Endodermal cell (in vitro differentiated cells): ENCODE measurements at regions not wholly inside any gene's neighbourhood (a gene's known extent, or its start where the extent isn't known, plus 50 kb on each side); places are given as distances from the start of the nearest gene placed in this dataset.

Experiments used
- DNase-seq: peaks from one replicate; pipeline ENCODE4 v3.0.0-alpha.2; 2017
- H3K27ac ChIP-seq: 2 replicates; pipeline ENCODE4 v1.5.1; 2013; ENCODE audit warnings: mild to moderate bottlenecking, low read depth, low read length, moderate library complexity
- H3K27me3 ChIP-seq: 2 replicates; pipeline ENCODE4 v1.6.1; 2013; ENCODE audit warnings: mild to moderate bottlenecking, low read length, moderate library complexity; ENCODE audit not compliant: insufficient read depth, control insufficient read depth, poor library complexity, severe bottlenecking
- H3K36me3 ChIP-seq: 2 replicates; pipeline ENCODE4 v1.7.0; 2013; ENCODE audit warnings: mild to moderate bottlenecking, low read length, moderate library complexity; ENCODE audit not compliant: control insufficient read depth, insufficient read depth
- H3K4me1 ChIP-seq: one replicate; pipeline ENCODE4 v1.7.0; 2013; ENCODE audit warnings: low read length; ENCODE audit not compliant: control insufficient read depth, insufficient read depth
- H3K4me3 ChIP-seq: 2 replicates; pipeline ENCODE4 v1.5.1; 2013; ENCODE audit warnings: mild to moderate bottlenecking, low read length, moderate library complexity
- H3K9ac ChIP-seq: 2 replicates; pipeline ENCODE4 v1.6.1; 2013; ENCODE audit warnings: mild to moderate bottlenecking, low read length, moderate library complexity; ENCODE audit not compliant: poor library complexity, severe bottlenecking; ENCODE audit errors: extremely low read depth
- H3K9me3 ChIP-seq: 2 replicates; pipeline ENCODE4 v1.6.1; 2013; ENCODE audit warnings: mild to moderate bottlenecking, low read length, moderate library complexity; ENCODE audit not compliant: control insufficient read depth
- H3K27ac Mint-ChIP-seq: 2 replicates; pipeline ENCODE4 v1.8.0; 2020; ENCODE audit warnings: mixed read lengths
- H3K27me3 Mint-ChIP-seq: 2 replicates; pipeline ENCODE4 v1.8.0; 2021; ENCODE audit warnings: mild to moderate bottlenecking, mixed read lengths; ENCODE audit not compliant: insufficient read depth
- H3K36me3 Mint-ChIP-seq: 2 replicates; pipeline ENCODE4 v1.8.0; 2020; ENCODE audit warnings: low read depth, mixed read lengths
- H3K4me1 Mint-ChIP-seq: 2 replicates; pipeline ENCODE4 v1.8.0; 2020; ENCODE audit warnings: mixed read lengths
- H3K4me3 Mint-ChIP-seq: 2 replicates; pipeline ENCODE4 v1.8.0; 2020; ENCODE audit warnings: mild to moderate bottlenecking, moderate library complexity, mixed read lengths
- H3K9me3 Mint-ChIP-seq: 2 replicates; pipeline ENCODE4 v1.8.0; 2020; ENCODE audit warnings: mild to moderate bottlenecking, mixed read lengths
- WGBS, 2 experiments: methylation state at CpG; one replicate each; pipeline versions ENCODE4 v1.1.5 to v1.1.7; 2013; ENCODE audit warnings: missing lambda C conversion rate in 2 of 2, mixed read lengths in 1 of 2; ENCODE audit not compliant: insufficient coverage in 1 of 2, insufficient read length in 1 of 2; 5-methylcytosine and 5-hydroxymethylcytosine counted together
- TF ChIP-seq, protein P1 (sequence below): fragments of 200-600 bp; sonication (generic); conservative IDR thresholded peaks from 2 replicates; pipeline ENCODE4 v1.5.0; 2021; ENCODE audit warnings: antibody characterized with exemption, mild to moderate bottlenecking

DNA sequence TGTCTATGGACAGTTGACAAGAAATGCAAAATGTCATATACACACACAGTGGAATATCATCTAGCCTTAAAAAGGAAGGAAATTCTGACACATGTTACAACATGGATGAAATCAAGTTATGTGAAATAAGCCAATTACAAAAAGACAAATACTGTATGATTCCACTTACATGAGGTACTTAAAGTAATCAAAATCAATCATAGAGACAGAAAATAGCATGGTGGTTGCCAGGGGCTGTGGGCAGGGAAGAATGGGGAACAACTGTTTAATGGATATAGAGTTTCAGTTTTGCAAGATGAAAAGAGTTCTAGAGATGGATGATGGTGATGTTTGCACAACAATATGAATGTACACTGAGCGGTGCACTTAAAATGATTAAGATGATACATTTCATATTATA lies 613.8 kb upstream of the ZNF385D start:
- H3K4me1 Mint-ChIP-seq, result no peaks in the 10 kb centered on the region
- no peaks in the 10 kb centered on the region for H3K36me3 Mint-ChIP-seq
- no peak overlapping the region for H3K9ac ChIP-seq
- WGBS, 2 experiments, result no CpG with 5 or more reads among the region's 1 CpG
- no peak overlapping the region for H3K27ac ChIP-seq
- no peak overlapping the region for H3K27ac Mint-ChIP-seq
- H3K27me3 ChIP-seq, result peaks cover under 1% of the 10 kb centered on the region
- TF ChIP-seq, protein P1, sequence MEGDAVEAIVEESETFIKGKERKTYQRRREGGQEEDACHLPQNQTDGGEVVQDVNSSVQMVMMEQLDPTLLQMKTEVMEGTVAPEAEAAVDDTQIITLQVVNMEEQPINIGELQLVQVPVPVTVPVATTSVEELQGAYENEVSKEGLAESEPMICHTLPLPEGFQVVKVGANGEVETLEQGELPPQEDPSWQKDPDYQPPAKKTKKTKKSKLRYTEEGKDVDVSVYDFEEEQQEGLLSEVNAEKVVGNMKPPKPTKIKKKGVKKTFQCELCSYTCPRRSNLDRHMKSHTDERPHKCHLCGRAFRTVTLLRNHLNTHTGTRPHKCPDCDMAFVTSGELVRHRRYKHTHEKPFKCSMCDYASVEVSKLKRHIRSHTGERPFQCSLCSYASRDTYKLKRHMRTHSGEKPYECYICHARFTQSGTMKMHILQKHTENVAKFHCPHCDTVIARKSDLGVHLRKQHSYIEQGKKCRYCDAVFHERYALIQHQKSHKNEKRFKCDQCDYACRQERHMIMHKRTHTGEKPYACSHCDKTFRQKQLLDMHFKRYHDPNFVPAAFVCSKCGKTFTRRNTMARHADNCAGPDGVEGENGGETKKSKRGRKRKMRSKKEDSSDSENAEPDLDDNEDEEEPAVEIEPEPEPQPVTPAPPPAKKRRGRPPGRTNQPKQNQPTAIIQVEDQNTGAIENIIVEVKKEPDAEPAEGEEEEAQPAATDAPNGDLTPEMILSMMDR, result no peak
- H3K27me3 Mint-ChIP-seq, result peaks cover 5% of the 10 kb centered on the region
- no peak overlapping the region for H3K4me3 ChIP-seq
- H3K4me3 Mint-ChIP-seq, result no peak overlapping the region
- no peaks in the 10 kb centered on the region for H3K9me3 Mint-ChIP-seq
- H3K36me3 ChIP-seq, result no peaks in the 10 kb centered on the region
- H3K9me3 ChIP-seq, result no peaks in the 10 kb centered on the region
- no peaks in the 10 kb centered on the region for H3K4me1 ChIP-seq
- no peak for DNase-seq

DNA sequence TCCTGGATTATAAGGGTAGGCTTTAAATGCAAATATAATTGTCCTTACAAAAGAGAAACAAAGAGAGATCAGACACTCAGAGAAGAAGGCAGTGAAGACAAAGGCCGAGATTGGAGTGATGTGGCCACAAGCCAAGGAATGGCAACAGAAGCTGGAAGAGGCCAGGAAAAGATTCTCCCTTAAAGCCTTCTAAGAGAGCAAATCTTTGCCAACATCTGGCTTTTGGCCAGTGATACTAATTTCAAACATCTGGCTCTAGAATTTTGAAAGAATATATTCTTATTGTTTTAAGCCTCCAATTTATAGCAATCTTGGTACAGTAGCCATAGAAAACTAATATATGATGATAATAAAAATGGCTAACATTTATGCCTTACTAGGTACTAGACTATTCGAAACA lies 615.8 kb upstream of the ZNF385D start:
- Histone ChIP-seq H3K27ac (no peak overlapping the region), H3K27me3 (peaks cover 20% of the 10 kb centered on the region), H3K4me3 (no peak overlapping the region), H3K9ac (no peak overlapping the region), H3K4me1 (no peaks in the 10 kb centered on the region), H3K9me3 (no peaks in the 10 kb centered on the region), H3K36me3 (no peaks in the 10 kb centered on the region)
- TF ChIP-seq, protein P1, result no peak
- Mint-ChIP-seq H3K36me3 (no peaks in the 10 kb centered on the region), H3K9me3 (no peaks in the 10 kb centered on the region), H3K27me3 (peaks cover 24% of the 10 kb centered on the region), H3K4me1 (peaks cover 2% of the 10 kb centered on the region), H3K4me3 (no peak overlapping the region), H3K27ac (no peak overlapping the region)
- 79 to 82% methylated on average over 1 of the region's 2 CpGs for WGBS, 2 experiments
- DNase-seq, result no peak

DNA sequence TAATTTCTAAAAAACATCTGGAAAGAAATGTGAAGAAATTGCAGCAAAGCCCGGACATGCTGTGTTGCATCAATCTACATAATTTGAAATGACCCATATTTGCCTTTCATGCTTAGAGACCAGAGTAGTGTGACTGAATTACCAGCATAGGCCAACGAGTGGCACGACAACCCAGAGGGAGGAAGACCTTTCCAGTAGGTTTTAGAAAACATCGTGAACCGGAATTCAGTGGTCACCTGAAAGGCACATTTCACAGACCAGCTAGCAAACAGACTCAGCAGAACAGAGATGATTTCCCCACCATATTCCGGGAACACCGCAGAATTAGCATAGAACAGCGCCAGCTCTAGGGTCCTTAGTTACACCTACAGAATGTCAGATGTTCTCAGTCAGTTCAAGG lies 620.0 kb upstream of the ZNF385D start:
- DNase-seq, result no peak
- WGBS, 2 experiments, result 93 to 94% methylated on average over 8 of the region's 8 CpGs
- Histone ChIP-seq H3K4me1 (no peaks in the 10 kb centered on the region), H3K27ac (no peak overlapping the region), H3K9ac (no peak overlapping the region), H3K36me3 (no peaks in the 10 kb centered on the region), H3K27me3 (peaks cover 54% of the 10 kb centered on the region), H3K4me3 (no peak overlapping the region), H3K9me3 (no peaks in the 10 kb centered on the region)
- H3K27ac Mint-ChIP-seq, result no peak overlapping the region
- H3K4me1 Mint-ChIP-seq, result peaks cover 3% of the 10 kb centered on the region
- TF ChIP-seq, protein P1, result no peak
- H3K9me3 Mint-ChIP-seq, result no peaks in the 10 kb centered on the region
- H3K36me3 Mint-ChIP-seq, result no peaks in the 10 kb centered on the region
- H3K27me3 Mint-ChIP-seq, result peaks cover 57% of the 10 kb centered on the region
- no peak overlapping the region for H3K4me3 Mint-ChIP-seq
